ENCODE measurements at regions not wholly inside any gene's neighbourhood (a gene's known extent, or its start where the extent isn't known, plus 50 kb on each side); places are given as distances from the start of the nearest gene placed in this dataset.
"Not testable (repeated sequence)": the region's sequence is repeated elsewhere in the genome, so short reads cannot be mapped to it uniquely, and the experiment has no call there.

GRCh38 chr3:135412475-135412874 lies 553.1 kb upstream of the PPP2R3A start:
- no peak overlapping the region for H3K27ac ChIP-seq (replicated peaks in 1 of 4)
- WGBS: 63% methylated on average over 2 of the region's 2 CpGs
- H3K36me3 ChIP-seq: no peaks in the 10 kb centered on the region
- DNase-seq (ENCODE audit: extremely low spot score): no peak
- TF ChIP-seq POLR2AphosphoS5 (IDR thresholded peaks at IDR 0.05) (no peak), CTCF (IDR thresholded peaks at IDR 0.05) (no peak), POLR2A (IDR thresholded peaks at IDR 0.05; ENCODE audit: low read depth) (no peak), EP300 (IDR thresholded peaks at IDR 0.05) (no peak)
- no peaks in the 10 kb centered on the region for H3K27me3 ChIP-seq
- intact Hi-C loops (cut with DNase I): no loop called here
- no peaks in the 10 kb centered on the region for H3K4me1 ChIP-seq
- H3K9me3 ChIP-seq: no peaks in the 10 kb centered on the region
- no peak overlapping the region for H3K4me3 ChIP-seq

GRCh38 chr3:135416182-135416581 lies 549.3 kb upstream of the PPP2R3A start:
- H3K36me3 ChIP-seq: no peaks in the 10 kb centered on the region
- no peaks in the 10 kb centered on the region for H3K4me1 ChIP-seq
- intact Hi-C loops (cut with DNase I): no loop called here
- H3K27ac ChIP-seq (replicated peaks in 1 of 4): no peak overlapping the region
- WGBS: 76% methylated on average over 2 of the region's 2 CpGs
- TF ChIP-seq EP300 (IDR thresholded peaks at IDR 0.05) (no peak), POLR2A (IDR thresholded peaks at IDR 0.05; ENCODE audit: low read depth) (no peak), POLR2AphosphoS5 (IDR thresholded peaks at IDR 0.05) (no peak), CTCF (IDR thresholded peaks at IDR 0.05) (no peak)
- H3K9me3 ChIP-seq: no peaks in the 10 kb centered on the region
- H3K4me3 ChIP-seq: no peak overlapping the region
- no peaks in the 10 kb centered on the region for H3K27me3 ChIP-seq
- no peak for DNase-seq (ENCODE audit: extremely low spot score)

- intact Hi-C loops (cut with DNase I): no loop called here
- Histone ChIP-seq H3K36me3 (no peaks in the 10 kb centered on the region), H3K27me3 (no peaks in the 10 kb centered on the region), H3K4me3 (no peak overlapping the region), H3K9me3 (no peaks in the 10 kb centered on the region), H3K4me1 (no peaks in the 10 kb centered on the region), H3K27ac (replicated peaks in 1 of 4) (no peak overlapping the region)
- TF ChIP-seq CTCF (IDR thresholded peaks at IDR 0.05) (no peak), EP300 (IDR thresholded peaks at IDR 0.05) (no peak), POLR2A (IDR thresholded peaks at IDR 0.05; ENCODE audit: low read depth) (no peak), POLR2AphosphoS5 (IDR thresholded peaks at IDR 0.05) (no peak)
- no peak for DNase-seq (ENCODE audit: extremely low spot score)
- 69% methylated on average over 2 of the region's 2 CpGs for WGBS
Measured at GRCh38 chr3:135419155-135419554, 546.4 kb upstream of the PPP2R3A start.

GRCh38 chr3:135426508-135426907 lies 539.0 kb upstream of the PPP2R3A start:
- H3K27me3 ChIP-seq: no peaks in the 10 kb centered on the region
- H3K9me3 ChIP-seq: no peaks in the 10 kb centered on the region
- H3K27ac ChIP-seq (replicated peaks in 1 of 4): no peak overlapping the region
- intact Hi-C loops (cut with DNase I): no loop called here
- no peak overlapping the region for H3K4me3 ChIP-seq
- 92% methylated on average over 2 of the region's 2 CpGs for WGBS
- TF ChIP-seq CTCF (IDR thresholded peaks at IDR 0.05) (no peak), POLR2AphosphoS5 (IDR thresholded peaks at IDR 0.05) (no peak), POLR2A (IDR thresholded peaks at IDR 0.05; ENCODE audit: low read depth) (no peak), EP300 (IDR thresholded peaks at IDR 0.05) (no peak)
- no peak for DNase-seq (ENCODE audit: extremely low spot score)
- no peaks in the 10 kb centered on the region for H3K4me1 ChIP-seq
- H3K36me3 ChIP-seq: no peaks in the 10 kb centered on the region

GRCh38 chr3:135432402-135432801 lies 533.1 kb upstream of the PPP2R3A start:
- intact Hi-C loops (cut with DNase I): no loop called here

GRCh38 chr3:135438889-135439597 lies 526.5 kb upstream of the PPP2R3A start:
- H3K36me3 ChIP-seq; H3K27ac ChIP-seq (replicated peaks in 1 of 4); DNase-seq (ENCODE audit: extremely low spot score); H3K27me3 ChIP-seq; intact Hi-C loops (cut with DNase I); H3K9me3 ChIP-seq; H3K4me3 ChIP-seq; H3K4me1 ChIP-seq: not testable (repeated sequence)
- WGBS: 64% methylated on average over 6 of the region's 18 CpGs

More at GRCh38 chr3:135432402-135432801, 533.1 kb upstream of the PPP2R3A start:
- no peak overlapping the region for H3K27ac ChIP-seq (replicated peaks in 1 of 4)
- no peaks in the 10 kb centered on the region for H3K4me1 ChIP-seq
- no peaks in the 10 kb centered on the region for H3K9me3 ChIP-seq
- H3K4me3 ChIP-seq: no peak overlapping the region
- no peak for DNase-seq (ENCODE audit: extremely low spot score)
- no peaks in the 10 kb centered on the region for H3K27me3 ChIP-seq
- 80% methylated on average over 2 of the region's 2 CpGs for WGBS
- no peaks in the 10 kb centered on the region for H3K36me3 ChIP-seq
- TF ChIP-seq POLR2A (IDR thresholded peaks at IDR 0.05; ENCODE audit: low read depth): no peak
- no peak for TF ChIP-seq POLR2AphosphoS5 (IDR thresholded peaks at IDR 0.05)
- TF ChIP-seq EP300 (IDR thresholded peaks at IDR 0.05): no peak
- no peak for TF ChIP-seq CTCF (IDR thresholded peaks at IDR 0.05)

- H3K36me3 ChIP-seq; H3K27me3 ChIP-seq; intact Hi-C loops (cut with DNase I); H3K4me1 ChIP-seq; DNase-seq (ENCODE audit: extremely low spot score); H3K27ac ChIP-seq (replicated peaks in 1 of 4); H3K4me3 ChIP-seq; H3K9me3 ChIP-seq: not testable (repeated sequence)
- 62% methylated on average over 2 of the region's 7 CpGs for WGBS
Measured at GRCh38 chr3:135439632-135440031, 525.9 kb upstream of the PPP2R3A start.
